ENCODE measurements at regions not wholly inside any gene's neighbourhood (a gene's known extent, or its start where the extent isn't known, plus 50 kb on each side); places are given as distances from the start of the nearest gene placed in this dataset.

GRCh38 chr7:22618528-22618927 lies 108.5 kb upstream of the IL6 start:
- intact Hi-C loops (cut with DNase I; ENCODE audit: low total_unique reads): no loop called here
- no peaks in the 10 kb centered on the region for H3K4me1 ChIP-seq
- TF ChIP-seq POLR2A (IDR thresholded peaks at IDR 0.05): no peak
- no peak for TF ChIP-seq CTCF (IDR thresholded peaks at IDR 0.05)
- H3K27me3 ChIP-seq: no peaks in the 10 kb centered on the region
- DNase-seq: no peak
- H3K27ac ChIP-seq: no peak overlapping the region
- H3K36me3 ChIP-seq (ENCODE audit: low read depth, missing control alignments): no peaks in the 10 kb centered on the region
- no peak overlapping the region for H3K4me3 ChIP-seq
- H3K9me3 ChIP-seq: no peaks in the 10 kb centered on the region

GRCh38 chr7:22617166-22617565 lies 109.8 kb upstream of the IL6 start:
- no peak overlapping the region for H3K4me3 ChIP-seq
- H3K36me3 ChIP-seq (ENCODE audit: low read depth, missing control alignments): no peaks in the 10 kb centered on the region
- H3K4me1 ChIP-seq: no peaks in the 10 kb centered on the region
- intact Hi-C loops (cut with DNase I; ENCODE audit: low total_unique reads): no loop called here
- no peaks in the 10 kb centered on the region for H3K9me3 ChIP-seq
- DNase-seq: no peak
- H3K27ac ChIP-seq: no peak overlapping the region
- WGBS, 2 donors: 87 to 90% methylated on average over 4 of the region's 4 CpGs
- H3K27me3 ChIP-seq: no peaks in the 10 kb centered on the region
- no peak for TF ChIP-seq POLR2A (IDR thresholded peaks at IDR 0.05)
- TF ChIP-seq CTCF (IDR thresholded peaks at IDR 0.05): no peak

- no peak for DNase-seq
- H3K9me3 ChIP-seq: no peaks in the 10 kb centered on the region
- no peak overlapping the region for H3K27ac ChIP-seq
- H3K4me3 ChIP-seq: no peak overlapping the region
- no peaks in the 10 kb centered on the region for H3K36me3 ChIP-seq (ENCODE audit: low read depth, missing control alignments)
- intact Hi-C loops (cut with DNase I; ENCODE audit: low total_unique reads): no loop called here
- 69 to 73% methylated on average over 2 of the region's 2 CpGs for WGBS, 2 donors
- no peaks in the 10 kb centered on the region for H3K4me1 ChIP-seq
- H3K27me3 ChIP-seq: no peaks in the 10 kb centered on the region
- TF ChIP-seq CTCF (IDR thresholded peaks at IDR 0.05) (no peak), POLR2A (IDR thresholded peaks at IDR 0.05) (no peak)
Measured at GRCh38 chr7:22613496-22613895, 113.5 kb upstream of the IL6 start.

- no peaks in the 10 kb centered on the region for H3K36me3 ChIP-seq (ENCODE audit: low read depth, missing control alignments)
- WGBS, 2 donors: 69 to 74% methylated on average over 2 of the region's 2 CpGs
- no peak for DNase-seq
- TF ChIP-seq POLR2A (IDR thresholded peaks at IDR 0.05): no peak
- TF ChIP-seq CTCF (IDR thresholded peaks at IDR 0.05): no peak
- H3K27ac ChIP-seq: no peak overlapping the region
- no peaks in the 10 kb centered on the region for H3K27me3 ChIP-seq
- no peaks in the 10 kb centered on the region for H3K4me1 ChIP-seq
- intact Hi-C loops (cut with DNase I; ENCODE audit: low total_unique reads): no loop called here
- no peaks in the 10 kb centered on the region for H3K9me3 ChIP-seq
- H3K4me3 ChIP-seq: no peak overlapping the region
Measured at GRCh38 chr7:22612776-22613175, 112.8 kb upstream of the STEAP1B start.

GRCh38 chr7:22611758-22612079 lies 111.7 kb upstream of the STEAP1B start:
- intact Hi-C loops (cut with DNase I; ENCODE audit: low total_unique reads): no loop called here
- H3K27me3 ChIP-seq: no peaks in the 10 kb centered on the region
- no peak overlapping the region for H3K27ac ChIP-seq
- DNase-seq: no peak
- no peak for TF ChIP-seq CTCF (IDR thresholded peaks at IDR 0.05)
- no peak for TF ChIP-seq POLR2A (IDR thresholded peaks at IDR 0.05)
- H3K4me3 ChIP-seq: no peak overlapping the region
- no peaks in the 10 kb centered on the region for H3K9me3 ChIP-seq
- H3K4me1 ChIP-seq: no peaks in the 10 kb centered on the region
- H3K36me3 ChIP-seq (ENCODE audit: low read depth, missing control alignments): no peaks in the 10 kb centered on the region
- 79 to 85% methylated on average over 4 of the region's 4 CpGs for WGBS, 2 donors
